HCT116 (cell line): ENCODE measurements at regions not wholly inside any gene's neighbourhood (a gene's known extent, or its start where the extent isn't known, plus 50 kb on each side); places are given as distances from the start of the nearest gene placed in this dataset.

Source experiments
- ATAC-seq: fragments of 200-7000 bp; cut with Tn5 transposase; 2 replicates; pipeline ENCODE4 v1.9.1; 2020; ENCODE audit warnings: mild to moderate bottlenecking, moderate library complexity
- BruUV-seq: library from RNA; stranded (reverse); fragments of 400-500 nt; replicated peaks from 2 replicates; lab custom pipeline; 2021; lab: Mats Ljungman, UMichigan
- CTCF ChIA-PET: fragments of 300-600 bp; sonication (Branson Sonifier 250); formaldehyde crosslinking; loops from one replicate; lab custom pipeline; 2021; ENCODE audit warnings: antibody characterized with exemption; lab: Charles Lee
- POLR2A ChIA-PET: fragments of 300-600, 350-600 bp; sonication (Branson Sonifier 250); formaldehyde crosslinking; loops from one replicate; lab custom pipeline; 2021; ENCODE audit warnings: antibody characterized with exemption; lab: Charles Lee
- RAD21 ChIA-PET, 2 experiments: fragments of 300-600 bp; sonication (Branson Sonifier 250); formaldehyde crosslinking; loops; one replicate each; lab custom pipeline; 2023; ENCODE audit warnings: low total read pairs in 2 of 2; ENCODE audit not compliant: uncharacterized antibody in 2 of 2, unreplicated experiment in 2 of 2, low non-redundant PET in 1 of 2; lab: Charles Lee
- DNase-seq: peaks from one replicate; pipeline ENCODE4 v3.0.0-alpha.2; 2010; ENCODE audit warnings: low read depth, low spot score
- H2AFZ ChIP-seq: fragments of 200-600 bp; shearing (Covaris generic), sonication (generic); 2 replicates; pipeline ENCODE4 v1.6.1; 2017; ENCODE audit warnings: low read depth, mixed run types, mixed read lengths, antibody characterized with exemption, low read length; ENCODE audit not compliant: poor library complexity, severe bottlenecking
- H3K27ac ChIP-seq: 2 replicates; pipeline ENCODE4 v1.5.1; 2012; ENCODE audit warnings: low read depth, low read length
- H3K27me3 ChIP-seq: fragments of 200-600 bp; sonication (generic); 2 replicates; pipeline ENCODE4 v1.6.1; 2016; ENCODE audit warnings: mixed run types, low read length, mixed read lengths; ENCODE audit not compliant: insufficient read depth
- H3K36me3 ChIP-seq, 2 experiments: fragments of 200-500 bp in 1 of 2; fragments of 200-600 bp in 1 of 2; sonication (Bioruptor generic) in 1 of 2; sonication (generic) in 1 of 2; 2 replicates each; pipeline versions ENCODE4 v1.5.1 to v1.6.1; 2014 to 2016; ENCODE audit warnings: low read length in 2 of 2, inconsistent platforms in 1 of 2, mixed read lengths in 1 of 2, mixed run types in 1 of 2; ENCODE audit not compliant: insufficient read depth in 2 of 2, control insufficient read depth in 1 of 2
- H3K4me1 ChIP-seq, 2 experiments: fragments of 200-600 bp in 1 of 2; sonication (generic) in 1 of 2; 2 replicates each; pipeline versions ENCODE4 v1.5.1 to v1.6.1; 2012 to 2017; ENCODE audit warnings: low read length in 2 of 2, inconsistent platforms in 1 of 2, mild to moderate bottlenecking in 1 of 2, mixed read lengths in 1 of 2, mixed run types in 1 of 2, moderate library complexity in 1 of 2; ENCODE audit not compliant: insufficient read depth in 2 of 2, control insufficient read depth in 1 of 2
- H3K4me2 ChIP-seq: fragments of 200-600 bp; sonication (generic); 2 replicates; pipeline ENCODE4 v1.6.1; 2017; ENCODE audit warnings: mixed run types, low read length, mixed read lengths
- H3K4me3 ChIP-seq, 2 experiments: fragments of 200-600 bp in 1 of 2; sonication (generic) in 1 of 2; replicated peaks in 1 of 2; 2 replicates each; pipeline ENCODE4 v1.5.1; 2011 to 2016; ENCODE audit warnings: low read length in 2 of 2, control low read depth in 1 of 2, low read depth in 1 of 2, mild to moderate bottlenecking in 1 of 2, mixed read lengths in 1 of 2, mixed run types in 1 of 2
- H3K79me2 ChIP-seq: fragments of 200-600 bp; sonication (generic); 2 replicates; pipeline ENCODE4 v1.6.1; 2017; ENCODE audit warnings: mild to moderate bottlenecking, mixed run types, low read length, moderate library complexity, mixed read lengths; ENCODE audit not compliant: insufficient read depth
- H3K9ac ChIP-seq: fragments of 200-600 bp; sonication (generic); 2 replicates; pipeline ENCODE4 v1.6.1; 2016; ENCODE audit warnings: low read length, mixed read lengths
- H3K9me2 ChIP-seq: fragments of 200-600 bp; sonication (generic), shearing (Covaris generic); 2 replicates; pipeline ENCODE4 v1.6.1; 2017; ENCODE audit warnings: mixed run types, mild to moderate bottlenecking, moderate library complexity; ENCODE audit not compliant: insufficient read depth
- H3K9me3 ChIP-seq, 2 experiments: fragments of 200-500 bp in 1 of 2; fragments of 200-600 bp in 1 of 2; sonication (Bioruptor generic) in 1 of 2; sonication (generic) in 1 of 2; 2 replicates each; pipeline ENCODE4 v1.6.1; 2014 to 2017; ENCODE audit warnings: low read length in 2 of 2, mixed read lengths in 2 of 2, inconsistent platforms in 1 of 2, low read depth in 1 of 2, mild to moderate bottlenecking in 1 of 2, mixed run types in 1 of 2, moderate library complexity in 1 of 2; ENCODE audit not compliant: control insufficient read depth in 1 of 2, insufficient read depth in 1 of 2
- H4K20me1 ChIP-seq: fragments of 200-600 bp; sonication (generic), shearing (Covaris generic); 2 replicates; pipeline ENCODE4 v1.6.1; 2017; ENCODE audit warnings: mixed run types, mild to moderate bottlenecking, moderate library complexity; ENCODE audit not compliant: insufficient read depth
- CBX3 ChIP-seq: IDR thresholded peaks from 2 replicates; pipeline ENCODE4 v1.6.1; 2012; ENCODE audit warnings: low read depth
- CEBPB ChIP-seq: IDR thresholded peaks from 2 replicates; pipeline ENCODE4 v1.6.1; 2012; ENCODE audit warnings: low read depth
- CTCF ChIP-seq, 3 experiments: fragments of 200-600 bp in 1 of 3; sonication (generic) in 1 of 3; IDR thresholded peaks in 2 of 3; conservative IDR thresholded peaks in 1 of 3; 2 replicates each; pipeline ENCODE4 v1.5.1; 2012 to 2017; ENCODE audit warnings: low read depth in 2 of 3, low read length in 2 of 3, antibody characterized with exemption in 1 of 3, borderline replicate concordance in 1 of 3, control low read depth in 1 of 3, mild to moderate bottlenecking in 1 of 3, mixed read lengths in 1 of 3, mixed run types in 1 of 3, moderate library complexity in 1 of 3; ENCODE audit not compliant: insufficient read depth in 1 of 3
- EGR1 ChIP-seq: IDR thresholded peaks from 2 replicates; pipeline ENCODE4 v1.6.1; 2012; ENCODE audit warnings: low read depth
- ELF1 ChIP-seq: IDR thresholded peaks from 2 replicates; pipeline ENCODE4 v1.6.1; 2012; ENCODE audit warnings: low read depth, borderline replicate concordance
- EZH2 ChIP-seq: fragments of 200-600 bp; sonication (generic); IDR thresholded peaks from 2 replicates; pipeline ENCODE4 v1.6.1; 2017; ENCODE audit warnings: antibody characterized with exemption, mixed run types
- EZH2phosphoT487 ChIP-seq: fragments of 200-600 bp; IDR thresholded peaks from 2 replicates; pipeline ENCODE4 v1.6.1; 2018; ENCODE audit warnings: antibody characterized with exemption, borderline replicate concordance
- JUND ChIP-seq: IDR thresholded peaks from 2 replicates; pipeline ENCODE4 v1.6.1; 2012
- POLR2A ChIP-seq: IDR thresholded peaks from 2 replicates; pipeline ENCODE4 v1.7.0; 2011; ENCODE audit warnings: borderline replicate concordance; ENCODE audit not compliant: insufficient read depth, insufficient read length; ENCODE audit errors: extremely low read depth
- SIN3A ChIP-seq: IDR thresholded peaks from 2 replicates; pipeline ENCODE4 v1.6.1; 2012; ENCODE audit warnings: low read depth
- SP1 ChIP-seq: IDR thresholded peaks from 2 replicates; pipeline ENCODE4 v1.6.1; 2012; ENCODE audit warnings: low read depth
- SRF ChIP-seq: IDR thresholded peaks from 2 replicates; pipeline ENCODE4 v1.6.1; 2012; ENCODE audit warnings: low read depth
- TCF7L2 ChIP-seq: IDR thresholded peaks from 2 replicates; pipeline ENCODE4 v1.7.0; 2011; ENCODE audit warnings: borderline replicate concordance, inconsistent platforms; ENCODE audit not compliant: insufficient read depth, insufficient read length; ENCODE audit errors: extremely low read depth
- YY1 ChIP-seq: IDR thresholded peaks from 2 replicates; pipeline ENCODE4 v1.6.1; 2011; ENCODE audit warnings: low read length, low read depth, moderate library complexity, mild to moderate bottlenecking; ENCODE audit not compliant: insufficient replicate concordance; ENCODE audit errors: extremely low read depth
- ZFX ChIP-seq: fragments of 450-650 bp; IDR thresholded peaks from 2 replicates; pipeline ENCODE4 v1.6.1; 2017
- ZNF274 ChIP-seq: fragments of 200-500 bp; sonication (Bioruptor generic); IDR thresholded peaks from 2 replicates; pipeline ENCODE4 v1.6.1; 2014; ENCODE audit warnings: mild to moderate bottlenecking, low read depth, low read length, inconsistent platforms
- intact Hi-C: fragments of 100-400 bp; cut with micrococcal nuclease; formaldehyde crosslinking; loops from 2 replicates; pipeline ENCODE4 v1.10.0; 2022
- TF ChIP-seq, protein P1 (sequence below): IDR thresholded peaks from 2 replicates; pipeline ENCODE4 v1.6.1; 2012
- TF ChIP-seq, protein P2 (sequence below): IDR thresholded peaks from 2 replicates; pipeline ENCODE4 v1.6.1; 2011; ENCODE audit warnings: mild to moderate bottlenecking, low read length, moderate library complexity; ENCODE audit not compliant: insufficient replicate concordance; ENCODE audit errors: extremely low read depth

DNA sequence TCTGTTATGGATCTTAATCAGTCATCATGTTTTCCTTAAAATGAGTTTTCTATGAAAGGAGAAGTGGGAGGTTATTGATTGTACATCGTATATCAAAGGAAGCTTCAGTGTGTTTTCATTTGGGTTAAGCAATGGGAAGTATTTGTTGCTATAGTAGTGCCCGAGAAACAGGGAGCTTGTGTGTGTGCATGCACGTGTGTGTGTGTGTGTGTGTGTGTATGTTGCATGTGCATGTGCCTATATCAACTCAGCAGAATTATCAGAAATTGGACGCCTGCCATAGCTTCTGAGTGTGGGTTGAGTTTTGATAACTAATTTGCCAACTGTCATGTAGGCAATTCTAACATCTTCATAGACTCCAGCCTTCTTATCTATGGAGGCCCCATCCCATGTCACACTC, 246.1 kb upstream of the CRY1 start:
- no peak overlapping the region for H3K9ac ChIP-seq
- no TSS peak for BruUV-seq
- no peak overlapping the region for H2AFZ ChIP-seq
- ChIA-PET RAD21 (no interaction called here), POLR2A (no interaction called here), CTCF (no interaction called here)
- no peaks in the 10 kb centered on the region for H4K20me1 ChIP-seq
- no peaks in the 10 kb centered on the region for H3K79me2 ChIP-seq
- H3K27me3 ChIP-seq = no peaks in the 10 kb centered on the region
- no peaks in the 10 kb centered on the region for H3K36me3 ChIP-seq
- H3K27ac ChIP-seq = no peak overlapping the region
- ATAC-seq (no peak), DNase-seq (no peak)
- H3K4me3 ChIP-seq = no peak overlapping the region
- H3K4me2 ChIP-seq = no peak overlapping the region
- H3K9me2 ChIP-seq = no peaks in the 10 kb centered on the region
- TF ChIP-seq ZNF274 (no peak), EZH2phosphoT487 (no peak), POLR2A (no peak), TCF7L2 (no peak), EZH2 (no peak), ELF1 (no peak), SP1 (no peak), JUND (no peak), EGR1 (no peak), YY1 (no peak)
- TF ChIP-seq, protein P1, sequence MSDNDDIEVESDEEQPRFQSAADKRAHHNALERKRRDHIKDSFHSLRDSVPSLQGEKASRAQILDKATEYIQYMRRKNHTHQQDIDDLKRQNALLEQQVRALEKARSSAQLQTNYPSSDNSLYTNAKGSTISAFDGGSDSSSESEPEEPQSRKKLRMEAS = no peak
- intact Hi-C loops = no loop called here
- H3K9me3 ChIP-seq = no peaks in the 10 kb centered on the region
- H3K4me1 ChIP-seq = peaks cover 9 to 43% of the 10 kb centered on the region in 2 experiments

DNA sequence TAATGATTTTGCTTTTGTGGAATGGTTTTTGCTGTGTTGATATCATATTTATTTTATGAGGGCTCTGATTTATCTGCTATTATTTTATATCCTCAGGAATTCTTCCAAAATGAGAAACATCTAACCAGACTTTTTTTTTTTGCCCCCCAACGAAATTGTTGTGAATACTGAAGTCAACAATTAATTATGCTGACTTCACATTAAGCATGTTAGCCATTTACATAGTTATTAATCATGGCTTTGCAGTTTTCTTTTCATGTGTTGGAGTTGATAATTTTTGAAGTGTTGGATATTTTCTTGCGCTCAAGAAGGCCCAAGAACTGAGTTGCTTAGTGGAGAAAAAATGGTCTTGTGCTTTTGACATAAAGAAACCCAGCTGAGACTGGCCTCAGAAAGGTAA, 246.6 kb upstream of the CRY1 start:
- Histone ChIP-seq H3K27me3 (no peaks in the 10 kb centered on the region), H3K27ac (no peak overlapping the region), H3K9me3 (no peaks in the 10 kb centered on the region), H3K4me1 (peaks cover 14 to 48% of the 10 kb centered on the region in 2 experiments), H3K4me2 (no peak overlapping the region), H3K4me3 (no peak overlapping the region), H4K20me1 (no peaks in the 10 kb centered on the region), H3K9ac (no peak overlapping the region), H2AFZ (no peak overlapping the region), H3K9me2 (no peaks in the 10 kb centered on the region), H3K79me2 (no peaks in the 10 kb centered on the region), H3K36me3 (no peaks in the 10 kb centered on the region)
- no peak for DNase-seq
- ChIA-PET POLR2A (no interaction called here), RAD21 (no interaction called here), CTCF (no interaction called here)
- intact Hi-C loops = no loop called here
- ATAC-seq = no peak
- BruUV-seq = no TSS peak
- TF ChIP-seq, protein P2, sequence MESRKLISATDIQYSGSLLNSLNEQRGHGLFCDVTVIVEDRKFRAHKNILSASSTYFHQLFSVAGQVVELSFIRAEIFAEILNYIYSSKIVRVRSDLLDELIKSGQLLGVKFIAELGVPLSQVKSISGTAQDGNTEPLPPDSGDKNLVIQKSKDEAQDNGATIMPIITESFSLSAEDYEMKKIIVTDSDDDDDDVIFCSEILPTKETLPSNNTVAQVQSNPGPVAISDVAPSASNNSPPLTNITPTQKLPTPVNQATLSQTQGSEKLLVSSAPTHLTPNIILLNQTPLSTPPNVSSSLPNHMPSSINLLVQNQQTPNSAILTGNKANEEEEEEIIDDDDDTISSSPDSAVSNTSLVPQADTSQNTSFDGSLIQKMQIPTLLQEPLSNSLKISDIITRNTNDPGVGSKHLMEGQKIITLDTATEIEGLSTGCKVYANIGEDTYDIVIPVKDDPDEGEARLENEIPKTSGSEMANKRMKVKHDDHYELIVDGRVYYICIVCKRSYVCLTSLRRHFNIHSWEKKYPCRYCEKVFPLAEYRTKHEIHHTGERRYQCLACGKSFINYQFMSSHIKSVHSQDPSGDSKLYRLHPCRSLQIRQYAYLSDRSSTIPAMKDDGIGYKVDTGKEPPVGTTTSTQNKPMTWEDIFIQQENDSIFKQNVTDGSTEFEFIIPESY = no peak
- TF ChIP-seq SRF = no peak
- TF ChIP-seq SP1 = no peak
- TF ChIP-seq, protein P1 = no peak
- TF ChIP-seq YY1 = no peak
- no peak for TF ChIP-seq CBX3
- no peak for TF ChIP-seq ZNF274
- TF ChIP-seq SIN3A = no peak
- TF ChIP-seq CEBPB = no peak
- no peak for TF ChIP-seq EZH2phosphoT487
- no peak for TF ChIP-seq CTCF (IDR thresholded peaks at IDR 0.05 in 2 of 3, conservative IDR thresholded peaks at IDR 0.05 in 1 of 3; ENCODE audit: borderline replicate concordance in 1 of 3, insufficient read depth in 1 of 3, low read depth in 2 of 3, low read length in 2 of 3)
- no peak for TF ChIP-seq EZH2
- TF ChIP-seq ZFX = no peak
